HL-60 (cell line): ENCODE measurements at regions not wholly inside any gene's neighbourhood (a gene's known extent, or its start where the extent isn't known, plus 50 kb on each side); places are given as distances from the start of the nearest gene placed in this dataset.

Experiments used
- DNase-seq, 2 experiments: peaks; one replicate each; pipeline ENCODE4 v3.0.0-alpha.2; 2010 to 2020; ENCODE audit warnings: low read depth in 1 of 2, low spot score in 1 of 2
- H3K27ac ChIP-seq: fragments of 250-450 bp; sonication (Bioruptor Pico); replicated peaks from 2 replicates; pipeline ENCODE4 v1.5.1; 2020; ENCODE audit warnings: mild to moderate bottlenecking, moderate library complexity
- H3K27me3 ChIP-seq: fragments of 250-450 bp; sonication (Bioruptor Pico); 2 replicates; pipeline ENCODE4 v1.5.1; 2021; ENCODE audit warnings: mild to moderate bottlenecking, moderate library complexity; ENCODE audit not compliant: insufficient read depth, poor library complexity, severe bottlenecking
- H3K4me3 ChIP-seq: replicated peaks from 2 replicates; pipeline ENCODE4 v1.5.1; 2011; ENCODE audit warnings: mild to moderate bottlenecking, control low read depth, low read length; ENCODE audit not compliant: insufficient read depth
- CTCF ChIP-seq: IDR thresholded peaks from one replicate; pipeline ENCODE4 v1.5.1; 2011; ENCODE audit warnings: low read length, control low read depth, inconsistent platforms; ENCODE audit not compliant: insufficient read depth
- GABPA ChIP-seq: IDR thresholded peaks from 2 replicates; pipeline ENCODE4 v1.6.1; 2012; ENCODE audit warnings: low read depth
- POLR2AphosphoS5 ChIP-seq: IDR thresholded peaks from 2 replicates; pipeline ENCODE4 v1.6.1; 2012; ENCODE audit warnings: low read depth
- REST ChIP-seq: IDR thresholded peaks from 2 replicates; pipeline ENCODE4 v1.6.1; 2012; ENCODE audit warnings: low read depth; ENCODE audit not compliant: insufficient replicate concordance
- SPI1 ChIP-seq: IDR thresholded peaks from 2 replicates; pipeline ENCODE4 v1.6.1; 2012; ENCODE audit warnings: low read depth, mild to moderate bottlenecking, borderline replicate concordance

GRCh38 chr13:39803156-39803555 is 147.7 kb downstream of the COG6 start:
- Histone ChIP-seq H3K4me3 (no peak overlapping the region), H3K27ac (no peak overlapping the region), H3K27me3 (no peaks in the 10 kb centered on the region)
- DNase-seq, result no peak
- TF ChIP-seq POLR2AphosphoS5 (no peak), REST (no peak), CTCF (no peak), SPI1 (no peak), GABPA (no peak)

- no peak overlapping the region for H3K4me3 ChIP-seq
- H3K27ac ChIP-seq, result no peak overlapping the region
- TF ChIP-seq CTCF (no peak), REST (no peak), SPI1 (no peak), GABPA (no peak), POLR2AphosphoS5 (no peak)
- no peaks in the 10 kb centered on the region for H3K27me3 ChIP-seq
- DNase-seq, result no peak
These were observed 148.4 kb downstream of the COG6 start for GRCh38 chr13:39803851-39804250.

GRCh38 chr13:39804332-39805210 is 149.1 kb downstream of the COG6 start:
- no peak for DNase-seq
- no peak for TF ChIP-seq REST
- TF ChIP-seq POLR2AphosphoS5, result no peak
- no peak for TF ChIP-seq SPI1
- no peak for TF ChIP-seq GABPA
- no peak for TF ChIP-seq CTCF
- H3K4me3 ChIP-seq, result no peak overlapping the region
- H3K27me3 ChIP-seq, result no peaks in the 10 kb centered on the region
- no peak overlapping the region for H3K27ac ChIP-seq
